Upper lobe of right lung (tissue), 1 donor: ENCODE measurements at regions not wholly inside any gene's neighbourhood (a gene's known extent, or its start where the extent isn't known, plus 50 kb on each side); places are given as distances from the start of the nearest gene placed in this dataset.

Experiments
- ATAC-seq: fragments of 200-7000 bp; cut with Tn5 transposase; one replicate; pipeline ENCODE4 v1.9.1; 2020; ENCODE audit warnings: mild to moderate bottlenecking, moderate library complexity
- DNase-seq: peaks from one replicate; pipeline ENCODE4 v3.0.0-alpha.2; 2020
- H3K27ac ChIP-seq: fragments of 200-600 bp; one replicate; pipeline ENCODE4 v1.8.0; 2022
- H3K27me3 ChIP-seq: fragments of 200-600 bp; one replicate; pipeline ENCODE4 v1.8.0; 2022; ENCODE audit warnings: mild to moderate bottlenecking
- H3K36me3 ChIP-seq: fragments of 200-600 bp; one replicate; pipeline ENCODE4 v1.8.0; 2022
- H3K4me1 ChIP-seq: fragments of 200-600 bp; one replicate; pipeline ENCODE4 v1.8.0; 2022
- H3K4me3 ChIP-seq: fragments of 200-600 bp; one replicate; pipeline ENCODE4 v1.8.0; 2022; ENCODE audit warnings: mild to moderate bottlenecking
- H3K9me3 ChIP-seq: fragments of 200-600 bp; one replicate; pipeline ENCODE4 v1.8.0; 2022
- intact Hi-C: fragments of 100-400 bp; cut with DNase I; formaldehyde crosslinking; loops from one replicate; pipeline ENCODE4 v1.11.0; 2022
- TF ChIP-seq, protein P1 (sequence below): fragments of 200-600 bp; IDR thresholded peaks from one replicate; pipeline ENCODE4 v1.8.0; 2022; ENCODE audit warnings: antibody characterized with exemption
- donor health status: DM: no; HTN: yes; CAD: no; lungs with severe emphysema.

DNA sequence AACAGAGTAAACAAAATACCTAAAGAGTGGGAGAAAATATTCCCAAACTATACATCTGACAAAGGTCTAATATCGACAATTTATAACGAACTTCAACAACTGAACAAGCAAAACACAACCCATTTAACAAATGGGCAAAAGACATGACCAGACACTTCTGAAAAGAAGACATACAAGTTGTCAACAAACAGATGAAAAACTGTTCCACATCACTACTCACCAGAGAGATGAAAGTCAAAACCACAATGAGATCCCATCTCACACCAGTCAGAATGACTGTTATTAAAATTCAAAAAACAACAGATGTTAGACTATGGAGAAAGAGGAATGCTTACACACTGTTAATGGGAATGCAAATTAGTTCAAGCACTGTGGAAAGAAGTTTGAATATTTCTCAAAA lies 233.8 kb upstream of the EDNRB start:
- no peaks in the 10 kb centered on the region for H3K9me3 ChIP-seq
- H3K36me3 ChIP-seq: no peaks in the 10 kb centered on the region
- H3K4me3 ChIP-seq: no peak overlapping the region
- H3K27ac ChIP-seq: no peak overlapping the region
- DNase-seq (no peak), ATAC-seq (no peak)
- H3K4me1 ChIP-seq: no peaks in the 10 kb centered on the region
- intact Hi-C loops: no loop called here
- TF ChIP-seq, protein P1, sequence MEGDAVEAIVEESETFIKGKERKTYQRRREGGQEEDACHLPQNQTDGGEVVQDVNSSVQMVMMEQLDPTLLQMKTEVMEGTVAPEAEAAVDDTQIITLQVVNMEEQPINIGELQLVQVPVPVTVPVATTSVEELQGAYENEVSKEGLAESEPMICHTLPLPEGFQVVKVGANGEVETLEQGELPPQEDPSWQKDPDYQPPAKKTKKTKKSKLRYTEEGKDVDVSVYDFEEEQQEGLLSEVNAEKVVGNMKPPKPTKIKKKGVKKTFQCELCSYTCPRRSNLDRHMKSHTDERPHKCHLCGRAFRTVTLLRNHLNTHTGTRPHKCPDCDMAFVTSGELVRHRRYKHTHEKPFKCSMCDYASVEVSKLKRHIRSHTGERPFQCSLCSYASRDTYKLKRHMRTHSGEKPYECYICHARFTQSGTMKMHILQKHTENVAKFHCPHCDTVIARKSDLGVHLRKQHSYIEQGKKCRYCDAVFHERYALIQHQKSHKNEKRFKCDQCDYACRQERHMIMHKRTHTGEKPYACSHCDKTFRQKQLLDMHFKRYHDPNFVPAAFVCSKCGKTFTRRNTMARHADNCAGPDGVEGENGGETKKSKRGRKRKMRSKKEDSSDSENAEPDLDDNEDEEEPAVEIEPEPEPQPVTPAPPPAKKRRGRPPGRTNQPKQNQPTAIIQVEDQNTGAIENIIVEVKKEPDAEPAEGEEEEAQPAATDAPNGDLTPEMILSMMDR: no peak
- no peaks in the 10 kb centered on the region for H3K27me3 ChIP-seq

DNA sequence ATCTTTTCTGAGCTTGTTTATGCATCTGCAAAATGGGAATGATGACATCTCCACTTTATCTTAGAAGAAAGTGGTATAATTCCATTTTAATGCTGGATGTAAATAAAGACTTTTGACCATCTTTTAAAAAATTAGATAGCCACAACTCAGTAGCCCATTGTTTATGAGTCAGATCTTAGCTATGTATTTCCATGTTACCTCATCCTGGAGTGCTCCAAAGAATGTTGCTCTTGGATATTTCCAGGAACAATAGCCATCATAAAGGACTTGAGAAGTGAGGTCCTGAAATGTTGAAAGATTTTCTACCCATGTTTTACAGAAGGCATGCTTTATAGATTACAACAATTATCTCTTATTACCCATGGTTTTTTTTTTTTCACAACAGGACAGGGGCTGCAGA lies 229.3 kb upstream of the EDNRB start:
- Histone ChIP-seq H3K9me3 (no peaks in the 10 kb centered on the region), H3K27me3 (no peaks in the 10 kb centered on the region), H3K4me3 (no peak overlapping the region), H3K36me3 (no peaks in the 10 kb centered on the region), H3K27ac (no peak overlapping the region), H3K4me1 (no peaks in the 10 kb centered on the region)
- DNase-seq (no peak), ATAC-seq (peak; percentile 49)
- intact Hi-C loops: no loop called here
- TF ChIP-seq, protein P1: no peak

DNA sequence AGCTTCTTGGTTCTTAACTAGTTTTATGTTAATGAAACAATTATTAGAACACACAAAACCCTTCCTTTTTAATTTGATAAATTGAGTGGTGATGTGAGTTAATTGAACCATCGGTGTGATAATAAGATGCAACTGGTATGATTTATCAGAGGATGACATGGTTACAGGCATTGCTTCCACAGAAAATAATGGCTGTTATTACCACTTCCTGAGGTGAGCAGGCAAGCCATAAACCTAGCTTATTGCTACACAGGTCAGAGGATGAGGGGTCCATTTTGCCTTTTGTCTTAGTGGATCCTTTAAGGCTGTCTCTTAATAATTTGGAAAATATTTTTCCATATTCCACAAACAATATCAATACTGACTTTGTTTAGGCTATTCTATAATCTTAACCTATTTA lies 226.6 kb upstream of the EDNRB start:
- H3K27ac ChIP-seq: no peak overlapping the region
- no peaks in the 10 kb centered on the region for H3K9me3 ChIP-seq

DNA sequence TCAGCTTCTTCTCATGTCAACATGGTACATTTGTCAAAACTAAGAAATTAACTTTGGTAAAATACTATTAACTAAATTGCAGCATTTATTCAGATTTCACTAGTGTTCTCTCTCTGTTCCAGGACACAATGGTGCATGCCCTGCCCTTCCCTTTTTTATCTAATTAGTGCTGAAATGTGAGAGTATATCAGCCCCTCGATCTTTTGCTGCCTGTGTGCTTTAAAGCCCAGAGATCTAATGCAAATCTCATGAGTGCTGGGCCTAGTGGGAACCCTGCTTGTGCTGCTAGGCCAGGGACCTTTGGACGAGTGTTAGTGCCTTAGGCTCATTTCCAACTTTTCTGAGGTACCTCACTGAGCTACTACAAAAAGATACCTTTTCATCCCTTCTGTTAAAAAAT lies 221.1 kb upstream of the EDNRB start:
- Histone ChIP-seq H3K4me1 (no peaks in the 10 kb centered on the region), H3K27me3 (no peaks in the 10 kb centered on the region), H3K9me3 (no peaks in the 10 kb centered on the region), H3K4me3 (no peak overlapping the region), H3K27ac (no peak overlapping the region), H3K36me3 (no peaks in the 10 kb centered on the region)
- intact Hi-C loops: loop anchor here (10.0 kb wide), 1 partner anchor 835 kb away; no protein-coding TSS in a partner anchor
- no peak for DNase-seq
- TF ChIP-seq, protein P1: no peak
- ATAC-seq: no peak

More for the DNA sequence above, 226.6 kb upstream of the EDNRB start:
- ATAC-seq (no peak), DNase-seq (no peak)
- TF ChIP-seq, protein P1: no peak
- Histone ChIP-seq H3K36me3 (no peaks in the 10 kb centered on the region), H3K27me3 (no peaks in the 10 kb centered on the region), H3K4me3 (no peak overlapping the region), H3K4me1 (no peaks in the 10 kb centered on the region)
- intact Hi-C loops: no loop called here

DNA sequence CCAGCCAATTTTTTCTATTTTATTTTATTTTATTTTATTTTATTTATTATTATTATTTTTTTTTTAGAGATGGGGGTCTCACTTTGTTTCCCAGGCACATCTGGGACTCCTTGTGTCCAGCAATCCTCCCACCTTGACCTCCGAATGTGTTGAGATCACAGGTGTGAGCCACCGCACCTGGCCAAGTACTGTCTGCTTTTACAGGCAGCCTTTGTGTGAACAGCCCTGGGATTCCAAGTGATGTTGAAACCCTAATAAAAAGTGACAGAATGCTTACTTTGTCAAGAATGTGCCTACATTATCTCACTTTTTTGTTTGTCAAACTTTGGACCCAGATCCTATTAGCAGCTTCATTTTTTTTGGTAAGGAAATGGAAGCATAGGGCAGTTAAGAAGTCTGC lies 220.1 kb upstream of the EDNRB start:
- Histone ChIP-seq H3K9me3 (no peaks in the 10 kb centered on the region), H3K27me3 (no peaks in the 10 kb centered on the region), H3K27ac (no peak overlapping the region), H3K4me1 (no peaks in the 10 kb centered on the region), H3K36me3 (no peaks in the 10 kb centered on the region), H3K4me3 (no peak overlapping the region)
- DNase-seq: no peak
- intact Hi-C loops: loop anchor here (10.0 kb wide), 1 partner anchor 836 kb away; no protein-coding TSS in a partner anchor
- TF ChIP-seq, protein P1: no peak
- no peak for ATAC-seq
